ENCODE measurements at regions not wholly inside any gene's neighbourhood (a gene's known extent, or its start where the extent isn't known, plus 50 kb on each side); places are given as distances from the start of the nearest gene placed in this dataset.

DNA sequence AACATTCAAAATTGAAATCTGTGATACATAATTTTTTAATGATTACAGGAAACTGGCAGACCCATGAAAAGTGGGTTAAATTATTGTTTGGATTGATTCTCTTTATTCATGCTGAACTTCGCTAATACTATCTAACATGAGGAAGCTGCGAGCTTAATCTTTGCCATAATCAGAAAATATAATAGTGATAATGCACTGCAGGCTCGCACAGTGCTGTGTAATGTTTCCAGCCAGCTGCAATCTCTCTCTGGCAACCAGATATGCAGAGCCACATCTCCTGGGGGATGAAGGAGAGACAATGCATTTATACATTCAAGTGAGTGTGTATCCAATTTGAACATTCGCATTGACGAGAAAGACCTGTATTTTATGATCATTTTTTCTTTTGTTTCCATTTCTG is 669.7 kb upstream of the RGMB start:
- H3K27me3 Mint-ChIP-seq: no peaks in the 10 kb centered on the region
- no peak overlapping the region for H3K4me3 Mint-ChIP-seq
- CTCF ChIA-PET: no interaction called here
- no peak overlapping the region for H3K27ac Mint-ChIP-seq
- no peaks in the 10 kb centered on the region for H3K9me3 Mint-ChIP-seq
- ATAC-seq (ENCODE audit: low read depth) (no peak), DNase-seq (no peak)
- TF ChIP-seq, protein P1, sequence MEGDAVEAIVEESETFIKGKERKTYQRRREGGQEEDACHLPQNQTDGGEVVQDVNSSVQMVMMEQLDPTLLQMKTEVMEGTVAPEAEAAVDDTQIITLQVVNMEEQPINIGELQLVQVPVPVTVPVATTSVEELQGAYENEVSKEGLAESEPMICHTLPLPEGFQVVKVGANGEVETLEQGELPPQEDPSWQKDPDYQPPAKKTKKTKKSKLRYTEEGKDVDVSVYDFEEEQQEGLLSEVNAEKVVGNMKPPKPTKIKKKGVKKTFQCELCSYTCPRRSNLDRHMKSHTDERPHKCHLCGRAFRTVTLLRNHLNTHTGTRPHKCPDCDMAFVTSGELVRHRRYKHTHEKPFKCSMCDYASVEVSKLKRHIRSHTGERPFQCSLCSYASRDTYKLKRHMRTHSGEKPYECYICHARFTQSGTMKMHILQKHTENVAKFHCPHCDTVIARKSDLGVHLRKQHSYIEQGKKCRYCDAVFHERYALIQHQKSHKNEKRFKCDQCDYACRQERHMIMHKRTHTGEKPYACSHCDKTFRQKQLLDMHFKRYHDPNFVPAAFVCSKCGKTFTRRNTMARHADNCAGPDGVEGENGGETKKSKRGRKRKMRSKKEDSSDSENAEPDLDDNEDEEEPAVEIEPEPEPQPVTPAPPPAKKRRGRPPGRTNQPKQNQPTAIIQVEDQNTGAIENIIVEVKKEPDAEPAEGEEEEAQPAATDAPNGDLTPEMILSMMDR (IDR thresholded peaks at IDR 0.05): no peak
- no peaks in the 10 kb centered on the region for H3K4me1 Mint-ChIP-seq
- POLR2A ChIA-PET: no interaction called here
- H3K36me3 Mint-ChIP-seq (ENCODE audit: low read depth): no peaks in the 10 kb centered on the region
- intact Hi-C loops (cut with micrococcal nuclease): no loop called here

DNA sequence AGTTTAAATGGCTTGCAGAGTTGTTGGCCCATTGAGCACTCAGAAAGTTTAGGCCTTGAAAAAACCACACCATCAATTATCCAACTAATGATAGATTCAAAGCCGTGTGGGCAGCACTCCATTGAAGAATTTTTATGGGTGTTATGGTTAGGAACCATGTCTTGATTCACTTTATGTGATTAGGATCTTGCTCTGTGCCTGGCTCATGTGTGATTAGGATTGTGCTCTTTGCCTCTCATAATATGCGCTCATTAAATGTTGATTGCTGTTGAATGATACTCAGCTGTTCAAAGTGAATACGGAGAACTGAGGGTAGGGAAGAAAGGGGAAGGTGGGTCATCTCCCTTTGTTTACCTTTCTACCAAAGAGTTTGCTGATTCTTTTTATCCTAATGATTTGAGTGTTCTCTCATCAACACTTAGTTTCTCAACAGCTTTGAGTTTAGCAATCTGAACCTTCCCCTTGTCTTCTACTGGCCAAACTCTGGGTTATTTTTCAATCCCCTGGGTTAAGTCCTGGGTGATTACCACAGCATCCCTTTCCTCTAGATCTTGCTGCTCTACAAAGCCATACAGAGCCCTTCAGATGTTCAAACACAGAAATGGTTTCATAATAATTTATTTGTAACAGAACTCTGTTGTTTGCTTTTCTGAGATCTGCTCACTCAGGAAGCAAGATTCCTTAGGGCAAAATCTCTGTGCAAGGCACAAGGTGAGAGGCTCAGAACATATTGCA is 668.8 kb upstream of the RGMB start:
- Mint-ChIP-seq H3K4me1 (no peaks in the 10 kb centered on the region), H3K9me3 (no peaks in the 10 kb centered on the region), H3K36me3 (ENCODE audit: low read depth) (no peaks in the 10 kb centered on the region), H3K4me3 (no peak overlapping the region), H3K27ac (no peak overlapping the region), H3K27me3 (no peaks in the 10 kb centered on the region)
- DNase-seq (no peak), ATAC-seq (ENCODE audit: low read depth) (no peak)
- TF ChIP-seq, protein P1 (IDR thresholded peaks at IDR 0.05): no peak
- intact Hi-C loops (cut with micrococcal nuclease): no loop called here
- CTCF ChIA-PET: no interaction called here
- POLR2A ChIA-PET: no interaction called here

DNA sequence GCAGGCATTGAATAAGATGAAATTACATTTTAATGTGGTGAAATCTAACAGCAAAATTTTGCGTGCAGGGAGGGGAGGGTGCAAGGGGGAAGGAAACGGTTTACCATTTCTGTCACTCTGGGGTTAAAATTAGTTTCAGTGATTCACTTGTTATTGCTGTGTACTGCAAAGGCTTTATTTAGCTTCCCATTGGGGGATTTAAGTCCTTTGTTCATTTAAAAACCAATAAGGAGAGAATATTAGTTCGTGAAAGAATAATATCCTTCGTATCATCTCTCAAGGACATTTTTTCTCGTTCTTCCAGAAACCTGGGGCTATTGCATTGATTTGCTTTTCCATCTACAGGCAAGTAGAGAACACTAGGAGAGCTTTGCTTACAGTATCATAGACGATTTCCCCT is 667.8 kb upstream of the RGMB start:
- ChIA-PET POLR2A (no interaction called here), CTCF (no interaction called here)
- H3K36me3 Mint-ChIP-seq (ENCODE audit: low read depth): no peaks in the 10 kb centered on the region
- H3K4me3 Mint-ChIP-seq: no peak overlapping the region
- no peak for ATAC-seq (ENCODE audit: low read depth)
- TF ChIP-seq, protein P1 (IDR thresholded peaks at IDR 0.05): no peak
- no peak for DNase-seq
- no peaks in the 10 kb centered on the region for H3K4me1 Mint-ChIP-seq
- no peaks in the 10 kb centered on the region for H3K9me3 Mint-ChIP-seq
- H3K27ac Mint-ChIP-seq: no peak overlapping the region
- intact Hi-C loops (cut with micrococcal nuclease): no loop called here
- no peaks in the 10 kb centered on the region for H3K27me3 Mint-ChIP-seq

DNA sequence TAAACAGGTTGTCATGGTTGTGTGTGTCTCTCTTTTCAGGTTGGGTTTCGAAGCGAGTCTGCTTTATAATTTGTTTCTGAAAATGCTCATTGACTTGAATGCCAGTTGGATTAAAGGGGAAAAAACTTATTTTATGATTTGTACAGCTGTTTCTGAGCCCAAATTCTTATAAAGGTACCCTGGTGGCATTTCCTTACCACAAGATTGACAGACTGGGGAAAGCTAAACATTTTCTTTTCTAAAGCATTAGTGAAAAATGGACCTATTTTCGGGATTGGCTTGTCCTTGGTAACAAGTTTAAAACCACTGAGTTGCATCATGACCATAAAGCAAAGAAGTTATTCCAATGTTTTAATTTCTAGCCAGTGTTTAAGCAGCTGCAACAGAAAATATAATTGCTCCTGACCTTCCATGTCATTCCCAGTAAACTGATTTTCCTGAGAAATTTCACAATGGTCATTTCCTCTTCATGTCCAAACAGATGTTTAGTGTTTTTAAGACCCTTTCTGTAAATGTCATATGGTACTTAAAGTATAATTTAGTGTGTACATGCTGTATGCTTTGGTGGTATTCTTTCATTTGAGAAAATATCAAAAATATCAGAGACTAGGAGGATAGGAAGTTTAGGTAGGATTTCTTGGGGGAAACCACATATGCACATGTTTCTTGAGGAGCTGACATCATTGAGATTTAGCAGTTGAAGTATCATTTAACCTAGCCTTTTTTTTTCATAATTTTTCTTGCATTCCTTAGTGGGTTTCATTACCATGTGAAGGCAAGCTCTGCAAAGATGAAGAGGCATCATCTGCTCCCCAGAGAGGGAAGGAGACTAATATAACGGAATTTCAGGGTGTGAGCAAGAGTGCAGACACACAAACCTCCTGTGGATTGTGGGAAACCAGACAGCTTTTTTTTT is 667.1 kb upstream of the RGMB start:
- no peak for ATAC-seq (ENCODE audit: low read depth)
- TF ChIP-seq, protein P1 (IDR thresholded peaks at IDR 0.05): no peak
- Mint-ChIP-seq H3K9me3 (no peaks in the 10 kb centered on the region), H3K27ac (no peak overlapping the region), H3K36me3 (ENCODE audit: low read depth) (no peaks in the 10 kb centered on the region), H3K4me1 (no peaks in the 10 kb centered on the region), H3K4me3 (no peak overlapping the region), H3K27me3 (no peaks in the 10 kb centered on the region)
- DNase-seq: no peak
- intact Hi-C loops (cut with micrococcal nuclease): no loop called here
- POLR2A ChIA-PET: no interaction called here
- CTCF ChIA-PET: no interaction called here

DNA sequence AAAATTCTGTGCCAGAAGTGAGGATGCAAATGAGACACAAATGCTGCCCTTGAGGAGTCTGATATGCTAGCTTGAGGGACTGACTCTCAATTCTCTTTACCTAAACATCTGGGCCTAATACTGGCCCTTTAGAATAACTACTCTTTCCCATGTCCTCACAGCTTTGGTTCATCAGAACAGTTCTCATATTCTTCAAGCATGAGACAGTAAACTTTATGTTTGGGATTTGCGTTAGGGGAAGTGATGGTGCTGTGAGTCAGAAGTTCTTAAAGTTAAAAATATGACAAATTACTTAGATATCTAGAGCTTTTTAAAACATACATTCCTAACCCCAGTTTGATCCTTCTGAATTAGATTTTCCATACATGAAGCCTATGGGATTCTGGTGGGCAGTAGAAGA is 665.0 kb upstream of the RGMB start:
- Mint-ChIP-seq H3K9me3 (no peaks in the 10 kb centered on the region), H3K4me3 (no peak overlapping the region), H3K36me3 (ENCODE audit: low read depth) (no peaks in the 10 kb centered on the region), H3K27me3 (no peaks in the 10 kb centered on the region), H3K4me1 (no peaks in the 10 kb centered on the region), H3K27ac (no peak overlapping the region)
- ChIA-PET POLR2A (no interaction called here), CTCF (no interaction called here)
- intact Hi-C loops (cut with micrococcal nuclease): no loop called here
- TF ChIP-seq, protein P1 (IDR thresholded peaks at IDR 0.05): no peak
- ATAC-seq (ENCODE audit: low read depth): no peak
- no peak for DNase-seq

Measured in activated B cell treated with CpG ODN at 0.5 μM for 24 hours (primary cell).